ENCODE measurements at regions not wholly inside any gene's neighbourhood (a gene's known extent, or its start where the extent isn't known, plus 50 kb on each side); places are given as distances from the start of the nearest gene placed in this dataset.

- no peak for DNase-seq
These were observed 467.1 kb upstream of the SPHKAP start for GRCh38 chr2:228648541-228648940.

- DNase-seq: no peak
These were observed 464.6 kb upstream of the SPHKAP start for GRCh38 chr2:228646061-228646460.

- DNase-seq: no peak
These were observed 462.7 kb upstream of the SPHKAP start for GRCh38 chr2:228644199-228644598.

GRCh38 chr2:228642861-228643260 lies 461.4 kb upstream of the SPHKAP start:
- no peak for DNase-seq

- no peak for DNase-seq
These were observed 449.3 kb upstream of the SPHKAP start for GRCh38 chr2:228630786-228631185.

- DNase-seq: no peak
These were observed 447.8 kb upstream of the SPHKAP start for GRCh38 chr2:228629251-228629650.

GRCh38 chr2:228628682-228629081 lies 447.2 kb upstream of the SPHKAP start:
- DNase-seq: no peak

GRCh38 chr2:228627510-228627909 lies 446.0 kb upstream of the SPHKAP start:
- no peak for DNase-seq

- DNase-seq: no peak
These were observed 444.0 kb upstream of the SPHKAP start for GRCh38 chr2:228625481-228625880.

GRCh38 chr2:228624733-228625132 lies 443.2 kb upstream of the SPHKAP start:
- DNase-seq: no peak

- DNase-seq: no peak
These were observed 434.0 kb upstream of the SPHKAP start for GRCh38 chr2:228615496-228615895.

GRCh38 chr2:228614741-228615140 lies 433.3 kb upstream of the SPHKAP start:
- DNase-seq: no peak

- DNase-seq: no peak
These were observed 431.8 kb upstream of the SPHKAP start for GRCh38 chr2:228613133-228613850.

- no peak for DNase-seq
These were observed 429.7 kb upstream of the SPHKAP start for GRCh38 chr2:228611171-228611570.

- DNase-seq: no peak
These were observed 420.8 kb upstream of the SPHKAP start for GRCh38 chr2:228602288-228602687.

GRCh38 chr2:228600265-228600664 lies 418.8 kb upstream of the SPHKAP start:
- no peak for DNase-seq

GRCh38 chr2:228599781-228600180 lies 418.3 kb upstream of the SPHKAP start:
- DNase-seq: no peak

- DNase-seq: no peak
These were observed 417.8 kb upstream of the SPHKAP start for GRCh38 chr2:228599297-228599696.

- DNase-seq: no peak
These were observed 415.5 kb upstream of the SPHKAP start for GRCh38 chr2:228597032-228597431.

- no peak for DNase-seq
These were observed 412.5 kb upstream of the SPHKAP start for GRCh38 chr2:228594012-228594411.

GRCh38 chr2:228592925-228593324 lies 411.4 kb upstream of the SPHKAP start:
- no peak for DNase-seq

- DNase-seq: no peak
These were observed 409.2 kb upstream of the SPHKAP start for GRCh38 chr2:228590681-228591080.

GRCh38 chr2:228589115-228589514 lies 407.6 kb upstream of the SPHKAP start:
- DNase-seq: no peak

- DNase-seq: no peak
These were observed 400.2 kb upstream of the SPHKAP start for GRCh38 chr2:228581731-228582130.

GRCh38 chr2:228575897-228576296 lies 394.4 kb upstream of the SPHKAP start:
- no peak for DNase-seq

Measured in retina (tissue), 1 donor.